ENCODE measurements at regions not wholly inside any gene's neighbourhood (a gene's known extent, or its start where the extent isn't known, plus 50 kb on each side); places are given as distances from the start of the nearest gene placed in this dataset.

- TF ChIP-seq CTCF (tag by site-specific recombination; IDR thresholded peaks at IDR 0.05) (no peak), ZNF670 (tag by site-specific recombination; IDR thresholded peaks at IDR 0.05; ENCODE audit: low read depth) (no peak), SP2 (tag by site-specific recombination; IDR thresholded peaks at IDR 0.05) (no peak), GLI2 (tag by site-specific recombination; IDR thresholded peaks at IDR 0.05; ENCODE audit: borderline replicate concordance, low read depth) (no peak), ZNF660 (tag by site-specific recombination; IDR thresholded peaks at IDR 0.05) (no peak), ELK4 (IDR thresholded peaks at IDR 0.05; ENCODE audit: borderline replicate concordance, low read depth, low read length) (no peak), GLI4 (tag by site-specific recombination; IDR thresholded peaks at IDR 0.05) (no peak), HOXA7 (CRISPR knock-in tag; IDR thresholded peaks at IDR 0.05; ENCODE audit: borderline replicate concordance) (no peak), ZNF501 (tag by site-specific recombination; IDR thresholded peaks at IDR 0.05) (no peak), ZNF747 (tag by site-specific recombination; IDR thresholded peaks at IDR 0.05) (no peak), TCF7L2 (IDR thresholded peaks at IDR 0.05; ENCODE audit: borderline replicate concordance, low read depth, low read length) (no peak), REPIN1 (tag by site-specific recombination; IDR thresholded peaks at IDR 0.05; ENCODE audit: low read depth) (no peak), ZNF302 (tag by site-specific recombination; IDR thresholded peaks at IDR 0.05; ENCODE audit: low read depth) (no peak), ZNF692 (tag by site-specific recombination; IDR thresholded peaks at IDR 0.05) (no peak)
These were observed 158.2 kb downstream of the AIPL1 start for GRCh38 chr17:6276711-6277110.
